Keratinocyte (primary cell): ENCODE measurements at regions not wholly inside any gene's neighbourhood (a gene's known extent, or its start where the extent isn't known, plus 50 kb on each side); places are given as distances from the start of the nearest gene placed in this dataset.

Experiments used
- DNase-seq: peaks from one replicate; pipeline ENCODE4 v3.0.0-alpha.2; 2011; ENCODE audit warnings: low read depth, missing footprints, low spot score
- FAIRE-seq: peaks from 2 replicates; lab custom pipeline; 2011; peaks lifted over from hg19 to GRCh38; lab: Jason Lieb, UNC
- H2AFZ ChIP-seq: 2 replicates; pipeline ENCODE4 v1.6.0; 2012; ENCODE audit warnings: low read length, control low read depth, inconsistent platforms; ENCODE audit not compliant: control insufficient read depth
- H3K27ac ChIP-seq: 2 replicates; pipeline ENCODE4 v1.5.1; 2011; ENCODE audit warnings: low read length; ENCODE audit not compliant: control insufficient read depth, insufficient read depth
- H3K27me3 ChIP-seq: 3 replicates; pipeline ENCODE4 v1.6.0; 2011; ENCODE audit warnings: low read length; ENCODE audit not compliant: control insufficient read depth, insufficient read depth; ENCODE audit errors: extremely low read depth
- H3K36me3 ChIP-seq, 2 experiments: 2 replicates in 1 of 2; 3 replicates in 1 of 2; pipeline ENCODE4 v1.5.1; 2011; ENCODE audit warnings: low read length in 2 of 2, mild to moderate bottlenecking in 1 of 2; ENCODE audit not compliant: control insufficient read depth in 2 of 2, insufficient read depth in 2 of 2; ENCODE audit errors: extremely low read depth in 1 of 2
- H3K4me1 ChIP-seq: 3 replicates; pipeline ENCODE4 v1.5.1; 2011; ENCODE audit warnings: low read length; ENCODE audit not compliant: control insufficient read depth, insufficient read depth; ENCODE audit errors: extremely low read depth
- H3K4me2 ChIP-seq: 3 replicates; pipeline ENCODE4 v1.6.0; 2011; ENCODE audit warnings: low read depth, low read length; ENCODE audit not compliant: control insufficient read depth, insufficient read depth; ENCODE audit errors: extremely low read depth
- H3K4me3 ChIP-seq, 3 experiments: fragments of 200-600 bp in 1 of 3; sonication (generic) in 1 of 3; 2 replicates in 2 of 3; 3 replicates in 1 of 3; pipeline ENCODE4 v1.5.1; 2011 to 2016; ENCODE audit warnings: low read length in 3 of 3, mild to moderate bottlenecking in 3 of 3, control low read depth in 2 of 3, inconsistent platforms in 1 of 3, low read depth in 1 of 3, mixed read lengths in 1 of 3, mixed run types in 1 of 3, moderate library complexity in 1 of 3; ENCODE audit not compliant: control insufficient read depth in 2 of 3, insufficient read depth in 2 of 3; ENCODE audit errors: extremely low read depth in 1 of 3
- H3K79me2 ChIP-seq: 2 replicates; pipeline ENCODE4 v1.6.0; 2012; ENCODE audit warnings: low read length; ENCODE audit not compliant: control insufficient read depth, insufficient read depth
- H3K9ac ChIP-seq: 3 replicates; pipeline ENCODE4 v1.6.0; 2011; ENCODE audit warnings: low read length; ENCODE audit not compliant: control insufficient read depth, insufficient read depth; ENCODE audit errors: extremely low read depth
- H3K9me1 ChIP-seq: 3 replicates; pipeline ENCODE4 v1.6.0; 2011; ENCODE audit warnings: low read length; ENCODE audit not compliant: control insufficient read depth, insufficient read depth; ENCODE audit errors: extremely low read depth
- H3K9me3 ChIP-seq: 2 replicates; pipeline ENCODE4 v1.5.1; 2012; ENCODE audit warnings: low read depth, low read length; ENCODE audit not compliant: control insufficient read depth
- H4K20me1 ChIP-seq: 3 replicates; pipeline ENCODE4 v1.6.0; 2011; ENCODE audit warnings: low read length; ENCODE audit not compliant: control insufficient read depth, insufficient read depth; ENCODE audit errors: extremely low read depth
- CTCF ChIP-seq, 3 experiments: IDR thresholded peaks in 1 of 3; conservative IDR thresholded peaks in 1 of 3; optimal IDR thresholded peaks in 1 of 3; 2 replicates in 2 of 3; 3 replicates in 1 of 3; pipeline versions ENCODE3 to v1.5.1; 2011; ENCODE audit warnings: low read length in 3 of 3, mild to moderate bottlenecking in 3 of 3, moderate library complexity in 2 of 3, control low read depth in 1 of 3, inconsistent platforms in 1 of 3; ENCODE audit not compliant: insufficient read depth in 2 of 3; ENCODE audit errors: extremely low read depth in 1 of 3
- EZH2 ChIP-seq: IDR thresholded peaks from one replicate; pipeline ENCODE4 v1.6.1; 2012; ENCODE audit warnings: inconsistent platforms, mild to moderate bottlenecking, low read length, moderate library complexity
- dilution Hi-C: fragments of 300-500 bp; cut with MboI; formaldehyde crosslinking; loops from one replicate; pipeline ENCODE4 v1.7.0; 2020; ENCODE audit warnings: low sequenced_read_pairs; ENCODE audit not compliant: extremely low pct_ligation_motif_present

- Histone ChIP-seq H3K4me3 (no peak overlapping the region), H3K27ac (no peak overlapping the region), H3K9ac (no peak overlapping the region), H3K9me1 (no peaks in the 10 kb centered on the region), H3K4me2 (no peak overlapping the region), H3K79me2 (no peaks in the 10 kb centered on the region), H3K4me1 (no peaks in the 10 kb centered on the region), H4K20me1 (no peaks in the 10 kb centered on the region), H3K36me3 (no peaks in the 10 kb centered on the region), H2AFZ (no peak overlapping the region), H3K9me3 (no peaks in the 10 kb centered on the region), H3K27me3 (no peaks in the 10 kb centered on the region)
- no peak for TF ChIP-seq CTCF (optimal IDR thresholded peaks at IDR 0.05 in 1 of 3, IDR thresholded peaks at IDR 0.05 in 1 of 3, conservative IDR thresholded peaks at IDR 0.05 in 1 of 3; ENCODE audit: extremely low read depth in 1 of 3, insufficient read depth in 2 of 3, low read length in 3 of 3)
- no peak for TF ChIP-seq EZH2
- DNase-seq: no peak
- dilution Hi-C loops: no loop called here
- no peak for FAIRE-seq
Measured at GRCh38 chr2:145123606-145124005, 603.7 kb upstream of the ZEB2 start.

- H3K9me3 ChIP-seq: no peaks in the 10 kb centered on the region
- no peaks in the 10 kb centered on the region for H3K79me2 ChIP-seq
- H3K4me1 ChIP-seq: peaks cover 3% of the 10 kb centered on the region
- H4K20me1 ChIP-seq: no peaks in the 10 kb centered on the region
- no peak overlapping the region for H3K27ac ChIP-seq
- no peak overlapping the region for H2AFZ ChIP-seq
- no peak overlapping the region for H3K4me2 ChIP-seq
- no peaks in the 10 kb centered on the region for H3K9me1 ChIP-seq
- no peaks in the 10 kb centered on the region for H3K36me3 ChIP-seq
- TF ChIP-seq EZH2 (no peak), CTCF (optimal IDR thresholded peaks at IDR 0.05 in 1 of 3, IDR thresholded peaks at IDR 0.05 in 1 of 3, conservative IDR thresholded peaks at IDR 0.05 in 1 of 3; ENCODE audit: extremely low read depth in 1 of 3, insufficient read depth in 2 of 3, low read length in 3 of 3) (no peak)
- no peak for DNase-seq
- dilution Hi-C loops: no loop called here
- H3K9ac ChIP-seq: no peak overlapping the region
- H3K27me3 ChIP-seq: no peaks in the 10 kb centered on the region
- no peak for FAIRE-seq
- H3K4me3 ChIP-seq: no peak overlapping the region
Measured at GRCh38 chr2:145119225-145119624, 599.3 kb upstream of the ZEB2 start.
